Left renal pelvis (tissue), 4 donors: ENCODE measurements at regions not wholly inside any gene's neighbourhood (a gene's known extent, or its start where the extent isn't known, plus 50 kb on each side); places are given as distances from the start of the nearest gene placed in this dataset.

ENCODE experiments used
- DNase-seq, 4 donors: peaks; one replicate each; pipeline ENCODE4 v3.0.0-alpha.2; 2013; ENCODE audit warnings: low read depth in 4 of 4, low spot score in 3 of 4

DNA sequence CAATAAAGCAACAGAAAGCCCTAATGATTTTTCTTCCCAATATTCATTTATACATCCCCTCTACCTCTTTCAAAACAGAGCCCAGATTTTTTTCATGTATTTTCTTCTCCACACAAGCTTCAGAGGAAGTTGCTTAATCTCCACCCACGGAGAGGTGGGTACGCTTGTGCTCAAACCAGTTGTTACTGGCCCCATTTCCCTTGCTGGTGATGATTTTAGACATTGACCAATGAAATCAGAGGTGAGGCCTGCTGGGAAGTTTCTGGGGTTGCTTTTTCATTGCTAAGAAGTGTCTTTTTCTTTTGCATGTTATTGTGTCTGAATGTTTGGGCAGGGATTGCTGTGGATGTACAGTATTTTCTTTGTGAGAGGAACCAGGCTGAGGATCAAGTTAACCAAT lies 448.1 kb upstream of the B3GALT2 start:
- no peak for DNase-seq

DNA sequence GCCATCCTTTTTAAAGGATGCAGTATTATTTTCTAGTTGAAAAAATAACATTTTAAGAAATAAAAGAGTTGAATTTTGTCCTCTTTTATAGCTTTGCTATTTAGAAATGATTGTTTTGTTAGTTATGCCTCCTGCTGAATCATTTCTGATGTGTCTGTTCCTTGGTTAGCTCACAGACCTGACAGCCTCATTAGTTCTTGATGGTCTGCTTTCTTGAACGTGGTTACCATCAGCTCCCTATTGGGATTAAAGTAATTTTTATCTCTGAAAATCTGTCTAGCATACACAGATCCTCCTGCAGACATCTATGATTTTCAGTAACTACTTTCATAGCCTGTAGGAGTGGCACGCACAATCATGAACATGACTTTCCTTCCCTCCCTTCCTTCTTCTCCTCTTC lies 447.6 kb upstream of the B3GALT2 start:
- DNase-seq = no peak

DNA sequence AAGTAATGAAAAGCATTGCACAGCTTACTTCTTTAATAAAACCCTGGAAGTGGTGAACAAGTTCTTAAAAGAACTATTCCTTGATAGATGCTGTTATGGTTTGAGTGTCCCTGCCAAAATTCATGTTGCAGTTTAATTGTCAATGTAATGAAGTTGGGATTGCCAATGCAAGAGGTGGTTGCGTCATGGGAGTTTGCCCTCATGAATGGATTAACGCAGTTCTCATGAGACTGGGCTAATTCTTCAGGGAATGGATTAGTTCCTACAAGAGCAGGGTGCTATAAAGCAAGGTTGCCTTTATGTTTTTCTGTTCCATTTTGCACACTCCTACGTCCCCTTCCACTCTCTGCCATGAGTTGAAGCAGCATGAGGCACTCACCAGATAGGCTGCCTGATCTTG lies 446.7 kb upstream of the B3GALT2 start:
- DNase-seq = no peak

DNA sequence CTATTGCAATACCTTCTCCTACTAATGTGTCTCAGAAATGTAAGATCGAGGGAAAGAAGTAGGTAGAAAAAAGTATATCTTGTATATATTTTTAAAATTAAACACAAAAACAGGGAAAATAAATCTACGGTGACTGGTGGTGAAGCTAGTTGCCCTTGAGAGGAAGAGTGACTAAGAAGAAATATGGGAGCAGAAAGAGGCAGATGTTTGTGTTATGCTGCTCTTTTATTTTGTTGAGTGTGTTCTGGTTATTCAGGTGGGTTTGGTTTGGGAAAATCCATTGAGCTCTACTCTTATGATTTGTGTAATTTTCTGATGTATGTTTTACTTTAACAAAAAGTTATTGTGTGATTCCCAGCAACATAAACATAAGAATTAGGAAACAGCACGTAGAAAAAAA lies 444.9 kb upstream of the B3GALT2 start:
- no peak for DNase-seq

DNA sequence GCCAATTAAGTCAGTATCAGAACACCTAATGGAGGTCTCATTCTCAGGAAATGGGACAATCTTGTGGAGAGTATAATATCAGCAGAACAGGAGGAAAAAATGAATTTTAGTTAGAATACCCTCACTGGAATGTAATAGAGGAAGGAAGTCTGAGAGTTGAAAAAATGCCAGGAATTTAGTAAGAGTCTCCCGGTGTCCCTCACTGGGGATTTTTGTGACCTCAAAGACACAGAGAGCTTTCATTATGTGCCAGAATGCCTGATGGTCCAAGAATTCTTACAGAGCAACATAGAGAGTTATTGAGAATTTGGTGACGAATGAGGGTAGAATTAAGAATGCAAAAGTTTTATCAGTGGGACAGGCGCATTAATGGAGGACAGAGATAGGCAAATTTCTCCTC lies 443.5 kb upstream of the B3GALT2 start:
- no peak for DNase-seq

DNA sequence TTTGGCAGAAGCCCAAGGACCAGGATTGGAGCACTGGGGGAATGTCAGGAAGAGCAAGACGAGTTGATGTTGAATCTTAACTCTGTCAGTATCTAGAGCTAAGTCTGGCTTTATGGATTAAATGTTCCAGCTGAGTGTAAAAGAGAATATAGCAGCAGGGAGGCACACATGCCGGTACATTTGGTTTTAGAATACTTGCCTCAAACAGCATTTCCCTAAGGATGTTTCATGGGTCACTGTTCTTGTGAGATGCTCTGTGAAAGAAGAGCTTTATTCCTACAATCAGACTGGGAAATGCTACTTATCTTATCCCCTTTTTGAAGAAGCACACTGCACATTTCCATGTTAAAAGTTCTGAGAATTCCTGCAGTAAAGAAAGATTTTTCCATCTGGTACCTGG lies 440.3 kb upstream of the B3GALT2 start:
- DNase-seq = no peak

- no peak for DNase-seq
Measured at GRCh38 chr1:193625255-193625654, 438.8 kb upstream of the B3GALT2 start.

DNA sequence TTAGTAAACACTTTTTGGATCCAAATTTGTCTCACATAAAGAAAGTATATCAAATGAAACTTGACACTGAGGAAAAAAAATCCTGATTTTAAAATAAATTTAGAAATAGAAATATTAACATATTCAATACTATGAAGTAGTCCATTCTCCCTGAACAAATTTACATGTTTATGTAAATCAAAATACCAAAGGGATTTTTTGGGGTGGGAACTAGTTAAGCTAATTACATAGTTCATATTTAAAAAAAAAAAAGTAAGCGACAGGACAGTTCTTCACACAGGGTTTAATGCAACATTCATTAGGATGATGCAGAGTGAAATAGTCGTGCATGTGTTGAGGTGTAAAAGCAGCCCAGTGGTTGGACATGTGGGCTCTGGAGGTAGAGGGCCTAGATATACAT lies 433.5 kb upstream of the B3GALT2 start:
- DNase-seq = no peak

- DNase-seq = no peak
Measured at GRCh38 chr1:193614817-193615216, 428.4 kb upstream of the B3GALT2 start.

DNA sequence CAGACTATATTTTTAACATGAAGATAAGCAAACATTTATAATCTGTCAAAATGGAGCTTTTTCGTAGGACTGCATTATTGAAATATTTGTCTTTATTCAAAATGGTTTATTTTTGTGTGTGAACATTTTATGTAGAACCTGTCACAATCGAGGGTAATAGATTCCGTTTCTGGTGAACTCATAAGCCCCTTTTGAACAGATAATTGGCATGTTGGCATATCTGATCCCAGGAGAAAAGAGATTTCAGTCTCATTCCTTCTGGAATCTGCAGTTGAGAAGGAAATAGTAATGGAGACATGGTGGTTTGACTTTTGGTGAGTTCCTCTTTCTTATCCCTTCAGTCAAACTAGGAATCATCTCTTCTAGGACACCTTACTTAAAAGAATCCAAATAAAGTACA lies 427.9 kb upstream of the B3GALT2 start:
- DNase-seq = no peak

DNA sequence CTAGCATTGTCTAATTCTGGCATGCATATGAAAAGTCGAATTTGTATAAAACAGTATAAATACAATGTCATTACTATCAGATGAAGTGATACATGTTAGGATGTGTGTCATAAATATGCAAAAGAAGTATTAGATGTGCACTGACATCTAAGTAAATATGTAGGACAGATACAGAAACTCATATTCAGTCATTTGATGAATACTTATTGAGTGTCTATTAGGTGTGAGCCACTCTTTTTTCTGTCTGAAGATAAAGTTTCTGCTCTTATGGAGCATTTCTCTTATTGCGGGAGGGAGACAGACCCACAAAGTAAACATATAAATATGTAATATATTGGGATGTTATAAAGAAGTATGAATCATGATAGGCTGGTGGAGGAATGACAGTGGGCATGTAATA lies 426.6 kb upstream of the B3GALT2 start:
- no peak for DNase-seq

- DNase-seq = no peak
Measured at GRCh38 chr1:193609592-193609991, 423.2 kb upstream of the B3GALT2 start.

- DNase-seq = no peak
Measured at GRCh38 chr1:193607787-193608186, 421.4 kb upstream of the B3GALT2 start.

- DNase-seq = no peak
Measured at GRCh38 chr1:193606035-193606434, 419.6 kb upstream of the B3GALT2 start.

GRCh38 chr1:193602705-193603104 lies 416.3 kb upstream of the B3GALT2 start:
- no peak for DNase-seq

GRCh38 chr1:193593147-193593885 lies 406.9 kb upstream of the B3GALT2 start:
- DNase-seq = no peak

DNA sequence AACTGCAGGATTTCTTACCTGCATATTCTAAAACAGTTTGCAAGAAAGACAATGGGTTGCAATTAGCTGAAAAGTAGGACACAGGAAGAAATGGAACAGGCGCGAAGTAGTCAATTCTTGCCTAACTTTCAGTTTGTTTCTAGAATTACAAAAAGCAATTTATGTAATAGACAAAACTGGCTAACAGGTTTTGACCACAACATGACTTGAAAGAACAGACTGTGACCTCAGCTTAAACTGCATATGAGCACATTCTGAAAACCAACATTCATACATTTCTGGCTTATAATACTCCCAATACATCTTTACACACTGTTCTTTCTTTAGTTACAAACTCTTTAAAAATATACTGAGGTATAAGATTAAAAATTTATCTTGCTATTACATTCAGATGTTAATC lies 405.9 kb upstream of the B3GALT2 start:
- DNase-seq = no peak

GRCh38 chr1:193590102-193590501 lies 403.7 kb upstream of the B3GALT2 start:
- no peak for DNase-seq

- DNase-seq = no peak
Measured at GRCh38 chr1:193589597-193590040, 403.2 kb upstream of the B3GALT2 start.

DNA sequence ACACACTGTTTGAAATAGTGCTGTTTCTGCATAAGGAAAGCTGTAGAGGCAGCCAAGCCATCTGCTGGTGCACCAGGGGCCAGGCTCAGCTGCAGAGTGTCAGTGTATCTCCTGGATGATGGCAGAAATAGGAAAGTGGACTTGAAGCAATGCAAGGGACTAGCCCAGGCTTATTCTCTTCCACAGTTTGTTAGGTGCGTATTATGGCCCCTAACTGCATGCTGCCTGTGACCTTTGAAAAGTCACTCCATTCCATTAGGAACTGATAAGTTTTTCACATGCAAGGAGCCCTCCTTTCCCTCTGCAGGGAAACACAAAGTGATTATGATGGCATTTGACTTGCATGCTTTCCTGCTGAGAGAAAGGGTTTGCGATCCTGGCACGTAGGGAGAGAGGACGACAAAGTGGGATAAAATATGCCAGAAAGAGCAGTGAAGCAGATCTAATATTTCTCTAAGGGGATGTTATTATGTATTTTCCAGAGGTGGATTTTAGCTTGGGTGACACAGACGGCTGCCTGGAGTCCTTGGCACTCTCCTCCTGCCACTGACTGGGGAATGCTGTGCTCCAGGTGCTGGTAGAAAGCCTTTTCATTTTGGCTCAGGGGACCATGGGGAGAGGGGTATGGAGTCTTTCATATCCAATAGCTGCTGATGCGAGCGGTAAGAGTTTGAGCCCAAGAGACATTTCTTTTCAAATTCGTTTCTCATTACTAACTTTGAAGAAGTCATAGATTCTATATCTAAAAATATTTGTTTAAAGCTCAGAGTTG lies 402.1 kb upstream of the B3GALT2 start:
- no peak for DNase-seq

GRCh38 chr1:193584731-193585239 lies 398.4 kb upstream of the B3GALT2 start:
- no peak for DNase-seq

GRCh38 chr1:193581341-193581740 lies 394.9 kb upstream of the B3GALT2 start:
- no peak for DNase-seq
